Muscle of back (tissue), 3 donors: ENCODE measurements at regions not wholly inside any gene's neighbourhood (a gene's known extent, or its start where the extent isn't known, plus 50 kb on each side); places are given as distances from the start of the nearest gene placed in this dataset.

ENCODE experiments used
- DNase-seq, 3 donors: peaks; one replicate each; pipeline versions ENCODE4 v3.0.0 to v3.0.0-alpha.2; 2013

DNA sequence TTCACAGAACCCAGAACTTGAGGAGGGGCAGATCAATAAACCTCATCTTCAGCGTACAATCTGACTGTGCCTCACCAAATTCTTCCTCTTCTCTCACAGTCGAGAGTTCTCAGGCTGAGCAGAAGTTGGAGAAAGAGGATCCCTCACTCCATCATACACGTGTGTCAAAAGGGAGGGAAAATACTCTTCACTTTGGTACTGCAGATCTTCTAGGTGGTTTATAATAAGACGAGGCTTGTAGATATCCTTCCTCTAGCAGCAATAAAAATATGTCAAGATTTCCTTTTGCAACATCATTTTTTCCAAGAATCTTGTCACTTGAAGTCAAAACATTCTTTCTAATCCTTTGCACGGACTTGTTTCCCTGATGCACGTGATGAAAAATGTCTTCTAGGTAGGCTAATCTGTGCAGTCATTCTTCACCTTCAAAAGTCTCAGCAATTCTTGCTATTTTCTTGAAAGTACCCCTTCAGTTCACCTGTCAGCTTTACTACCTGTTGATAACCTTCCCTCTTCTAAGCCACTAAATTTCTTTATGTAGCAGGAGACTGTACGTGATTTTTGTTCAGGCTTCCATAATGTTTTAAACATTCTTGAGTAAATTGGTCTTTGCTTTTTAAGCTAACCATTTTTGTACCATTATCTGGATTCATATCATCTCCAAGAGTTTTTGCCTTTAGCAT, 214.1 kb downstream of the NUAK1 start:
- no peak for DNase-seq

DNA sequence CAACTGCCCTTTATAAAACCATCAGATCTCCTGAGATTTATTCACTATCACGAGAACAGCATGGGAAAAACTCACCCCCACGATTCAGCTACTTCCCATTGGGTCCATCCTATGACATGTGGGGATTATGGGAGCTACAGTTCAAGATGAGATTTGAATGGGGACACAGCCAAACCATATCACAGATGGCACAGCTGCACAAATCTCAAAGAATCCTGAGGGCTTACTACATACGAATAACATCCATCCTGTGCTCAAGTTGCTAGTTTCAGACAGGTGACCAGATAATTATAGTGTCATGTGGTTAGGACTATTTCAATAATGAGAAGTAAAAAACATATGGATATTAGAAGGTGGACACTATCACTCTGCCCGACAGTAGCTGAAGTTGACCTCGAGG, 211.2 kb downstream of the NUAK1 start:
- DNase-seq = peak in 1 of 3 donors; percentile 35

- DNase-seq = no peak
Observed at GRCh38 chr12:105928436-105928835, 210.3 kb downstream of the NUAK1 start.

DNA sequence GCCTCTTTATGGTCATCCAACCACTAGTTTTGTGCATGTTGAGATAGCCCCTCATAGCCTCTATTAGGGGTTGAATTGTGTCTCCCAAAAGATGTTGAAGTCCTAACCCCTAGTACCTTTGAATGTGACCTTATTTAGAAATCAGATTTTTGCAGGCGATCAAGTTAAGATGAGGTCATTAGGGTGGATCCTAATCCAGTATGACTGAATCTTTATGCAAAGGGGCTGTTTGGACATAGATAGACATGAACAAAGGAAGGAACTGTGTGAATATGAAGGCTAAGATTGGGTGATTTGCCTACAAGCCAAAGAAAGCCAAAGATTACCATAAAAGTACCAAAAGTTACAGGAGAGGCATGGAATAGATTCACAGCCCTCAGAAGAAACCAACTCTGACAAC, 209.6 kb downstream of the NUAK1 start:
- no peak for DNase-seq

GRCh38 chr12:105930557-105931503, 207.9 kb downstream of the NUAK1 start:
- no peak for DNase-seq

DNA sequence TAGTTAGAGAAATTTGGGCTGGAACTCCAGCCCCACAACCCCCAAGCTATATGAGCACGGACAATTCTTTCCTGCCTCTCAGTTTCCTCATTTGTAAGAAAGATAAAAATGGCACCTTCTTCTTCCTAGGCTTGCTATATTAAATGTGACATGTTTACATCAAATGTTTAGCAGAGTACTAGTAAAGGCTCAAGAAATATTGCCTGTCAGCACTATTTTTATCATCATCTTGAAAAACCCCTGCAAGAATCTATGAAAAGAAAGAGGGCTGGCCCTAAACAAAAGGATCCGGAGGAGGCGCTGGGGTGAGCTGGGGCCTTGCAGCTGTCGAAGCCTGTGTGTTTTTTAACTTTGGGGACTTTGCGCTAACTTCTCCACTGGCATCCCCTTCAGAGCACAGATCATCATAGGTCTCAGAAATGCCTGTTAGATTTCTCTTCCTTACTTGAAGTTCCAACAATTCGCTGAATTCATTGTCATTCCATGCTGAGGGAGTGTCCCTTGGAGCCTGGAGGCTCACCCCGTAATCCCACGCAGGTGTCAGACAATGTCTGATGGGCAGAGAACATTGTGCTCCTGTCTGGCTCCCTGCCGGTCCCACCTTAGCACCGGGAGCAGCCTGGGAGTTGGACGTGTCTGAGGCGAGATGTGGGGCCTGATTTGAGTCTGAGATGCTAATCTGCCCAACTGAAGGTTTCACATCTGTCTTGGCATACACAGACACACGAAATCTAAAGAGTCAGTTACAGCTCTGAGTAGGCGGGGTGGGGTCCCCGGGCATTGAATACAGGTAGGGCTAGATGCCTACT, 206.8 kb downstream of the NUAK1 start:
- peak in 1 of 3 donors; percentile 36 for DNase-seq

GRCh38 chr12:105933671-105934665, 204.8 kb downstream of the NUAK1 start:
- DNase-seq = peak in 2 of 3 donors; percentile 36 to 90

- DNase-seq = no peak
Observed at GRCh38 chr12:105935106-105935505, 203.6 kb downstream of the NUAK1 start.

DNA sequence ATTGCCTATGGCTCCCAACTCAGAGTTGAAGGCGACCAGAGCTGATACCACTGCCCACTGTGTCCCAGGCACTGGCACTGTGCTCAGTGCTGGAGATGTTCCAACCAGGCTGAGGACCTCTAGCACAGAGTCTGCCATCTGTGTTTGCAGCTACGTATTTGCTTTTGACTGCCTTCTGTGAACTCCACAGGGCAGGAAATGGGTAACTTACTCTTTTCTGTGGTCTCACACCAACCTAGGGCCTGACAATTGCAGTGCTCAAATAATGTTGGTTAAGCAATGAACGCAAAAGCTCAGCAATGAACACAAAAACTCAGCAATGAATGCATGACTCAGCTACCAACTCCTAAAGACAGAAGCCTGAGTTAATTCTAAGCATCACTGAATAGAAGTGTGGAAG, 202.8 kb downstream of the NUAK1 start:
- DNase-seq = no peak

DNA sequence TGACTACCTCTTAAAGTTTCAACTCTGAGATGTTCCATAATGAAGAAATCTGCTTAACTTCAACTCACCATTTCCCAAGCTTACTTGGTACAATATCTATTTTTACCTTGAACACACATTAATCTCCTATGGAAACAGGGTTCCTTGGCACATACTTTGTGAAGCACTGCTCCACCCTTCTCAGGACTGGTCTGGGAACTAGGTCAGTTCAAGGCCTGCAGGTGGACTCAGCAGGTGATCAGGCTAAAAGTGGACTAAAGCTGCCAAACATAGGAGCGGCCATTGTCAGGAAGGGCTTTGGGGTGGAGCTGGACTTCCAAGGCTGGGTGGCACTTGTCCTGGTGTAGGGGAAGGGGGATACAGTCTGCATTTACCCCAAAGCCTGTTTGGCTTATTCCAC, 202.3 kb downstream of the NUAK1 start:
- DNase-seq = no peak

GRCh38 chr12:105937009-105937408, 201.7 kb downstream of the NUAK1 start:
- DNase-seq = no peak

DNA sequence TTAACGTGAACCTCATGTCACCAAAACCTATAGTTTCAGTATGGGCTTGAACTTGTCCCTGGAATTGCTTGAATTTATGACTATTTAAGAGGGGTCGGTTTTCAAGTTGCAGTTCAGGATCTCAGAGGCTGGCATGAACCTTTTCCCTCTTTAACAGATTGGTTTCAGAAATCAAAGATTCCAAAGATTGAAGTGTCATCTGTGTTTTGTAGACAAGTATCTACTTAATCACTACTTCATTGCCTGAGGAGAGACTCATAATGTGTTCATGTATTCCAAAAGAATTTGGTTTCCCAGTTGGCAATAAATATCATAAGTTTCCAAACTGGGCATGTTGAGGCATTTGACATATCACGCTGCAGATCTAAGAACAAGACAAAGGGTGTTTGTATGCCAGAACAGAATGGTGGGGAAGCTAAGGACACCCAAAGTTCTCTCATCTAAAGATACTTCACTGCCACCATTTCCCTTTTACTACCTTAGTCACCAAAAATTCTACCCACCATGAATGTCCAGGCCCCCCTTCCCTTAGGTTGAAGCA, 199.5 kb downstream of the NUAK1 start:
- DNase-seq = no peak

DNA sequence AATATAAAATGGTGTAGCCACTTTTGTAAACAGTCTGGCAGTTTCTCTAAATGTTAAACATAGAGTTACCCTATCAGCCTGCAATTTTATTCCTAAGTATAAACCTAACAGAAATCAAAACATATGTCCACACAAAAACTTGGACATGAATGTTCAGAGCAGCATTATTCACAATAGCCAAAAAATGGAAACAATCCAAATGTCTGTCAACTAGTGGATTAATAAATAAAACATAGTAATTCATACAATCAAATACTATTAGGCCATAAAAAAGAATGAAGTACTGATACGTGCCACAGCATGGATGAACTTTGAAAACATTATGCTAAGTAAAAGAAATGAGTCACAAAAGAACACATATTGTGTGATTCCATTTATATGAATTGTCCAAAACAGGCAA, 196.5 kb downstream of the NUAK1 start:
- no peak for DNase-seq

DNA sequence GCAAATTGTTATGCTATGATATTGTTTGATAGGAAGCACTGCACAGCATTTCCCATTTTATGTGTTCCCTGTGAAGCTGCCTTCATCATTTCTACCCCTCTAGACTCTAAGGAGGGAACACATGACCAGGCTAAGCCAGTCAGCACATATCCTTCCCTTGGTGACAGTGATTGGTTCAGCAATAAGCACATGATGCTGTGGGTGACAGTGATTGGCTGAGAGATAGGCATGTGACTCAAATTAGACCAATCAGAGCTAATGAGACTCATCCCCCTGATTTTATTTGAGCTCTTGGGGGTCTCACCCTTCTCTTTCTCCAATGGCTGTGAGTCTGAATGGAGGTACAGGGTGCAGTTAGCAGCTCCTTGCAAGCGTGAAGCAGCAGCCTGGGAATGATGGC, 195.2 kb downstream of the NUAK1 start:
- DNase-seq = no peak

DNA sequence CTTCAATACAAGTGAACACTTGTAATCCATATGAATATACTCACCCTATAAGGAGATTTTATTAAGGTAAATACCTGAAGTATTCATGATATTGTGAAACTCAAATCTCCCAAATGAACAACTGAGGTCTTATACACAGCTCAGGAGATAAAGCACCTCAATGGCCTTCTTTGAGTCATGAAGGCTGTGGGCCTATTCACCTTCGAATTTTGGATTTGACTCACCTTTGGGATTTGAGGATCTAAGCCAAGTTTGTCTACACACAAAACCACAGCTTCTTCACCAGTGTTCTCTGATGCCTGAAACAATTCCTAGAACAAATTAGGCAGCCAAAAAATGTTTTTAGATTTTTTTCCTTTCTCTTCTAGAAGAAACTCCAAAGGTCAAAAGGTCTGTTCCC, 194.1 kb downstream of the NUAK1 start:
- DNase-seq = no peak

DNA sequence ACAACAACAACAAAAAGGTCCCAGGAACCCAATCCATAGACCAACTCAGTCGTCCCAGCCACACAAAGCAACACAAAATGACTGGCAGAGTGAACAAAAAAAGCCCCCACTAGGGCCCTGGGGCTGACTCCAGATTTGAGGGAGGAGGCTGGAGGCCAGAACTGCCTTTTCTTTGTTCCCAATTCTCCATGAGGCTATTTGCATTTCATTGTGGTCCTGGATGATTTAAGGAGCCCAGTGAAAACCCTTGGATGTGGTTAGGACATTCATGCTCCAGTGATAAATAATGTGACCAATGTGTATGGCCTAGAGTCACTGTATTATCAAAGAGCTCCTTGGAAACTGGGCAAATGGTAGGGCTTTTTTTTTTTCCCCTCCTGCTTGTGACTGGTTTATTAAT, 192.9 kb downstream of the NUAK1 start:
- no peak for DNase-seq

GRCh38 chr12:105946493-105946901, 192.3 kb downstream of the NUAK1 start:
- DNase-seq = no peak

DNA sequence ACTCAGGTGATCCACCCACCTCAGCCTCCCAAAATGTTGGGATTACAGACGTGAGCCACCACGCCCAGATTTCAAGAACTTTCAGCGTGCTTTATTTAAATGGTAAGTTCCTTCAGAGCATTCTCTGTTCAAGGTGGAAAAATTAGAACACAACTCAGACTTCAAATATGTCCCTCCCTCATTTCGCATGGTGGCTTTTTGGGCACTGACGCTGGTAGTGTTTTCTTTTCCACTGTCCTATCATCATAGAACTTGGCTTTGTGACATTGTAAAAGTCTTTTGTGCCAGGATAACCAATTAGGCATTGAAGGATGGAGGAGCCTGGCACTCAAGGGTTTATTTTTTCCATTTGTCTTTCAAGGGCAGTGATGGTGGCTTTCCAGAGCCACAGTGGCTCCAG, 190.8 kb downstream of the NUAK1 start:
- DNase-seq = no peak

GRCh38 chr12:105948331-105948730, 190.4 kb downstream of the NUAK1 start:
- no peak for DNase-seq

- DNase-seq = no peak
Observed at GRCh38 chr12:105949391-105949790, 189.4 kb downstream of the NUAK1 start.

DNA sequence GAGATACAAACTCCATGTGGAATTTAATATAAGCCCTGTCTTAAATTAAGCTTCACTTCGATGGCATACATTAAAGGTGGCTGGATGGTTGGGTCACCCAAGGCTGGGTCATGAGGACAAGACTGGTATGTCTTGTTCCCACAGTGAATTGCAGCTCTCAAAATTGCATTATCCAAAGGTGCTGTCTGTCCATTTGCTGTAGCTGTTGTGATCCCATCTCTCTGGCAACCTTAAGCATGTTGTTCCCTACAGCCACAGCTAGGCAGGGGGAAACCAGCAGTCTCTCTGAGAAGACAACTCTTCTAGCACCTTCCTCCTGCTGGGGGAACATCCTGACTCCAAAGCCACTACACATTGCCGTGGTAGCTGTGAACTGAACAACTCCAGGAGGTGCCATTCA, 187.0 kb downstream of the NUAK1 start:
- no peak for DNase-seq
